ENCODE measurements at regions not wholly inside any gene's neighbourhood (a gene's known extent, or its start where the extent isn't known, plus 50 kb on each side); places are given as distances from the start of the nearest gene placed in this dataset.

DNA sequence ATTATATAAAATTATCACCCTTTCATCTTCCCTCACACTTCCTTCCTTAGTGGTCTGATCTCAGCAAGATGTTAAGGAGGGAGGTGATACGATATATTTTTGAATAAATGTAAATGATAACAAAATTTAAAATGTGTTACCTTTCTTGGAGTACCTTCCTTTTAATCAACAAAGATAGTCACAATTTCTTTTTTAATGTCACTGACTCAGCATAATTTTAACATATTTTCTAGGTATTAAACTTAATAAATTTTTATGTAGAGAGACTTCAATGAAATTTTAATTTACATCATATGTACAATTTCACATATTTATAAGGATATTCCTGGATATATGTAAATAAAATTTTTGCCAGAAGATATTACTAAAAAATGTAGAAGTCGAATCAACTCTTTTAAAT, 125.0 kb upstream of the FBN2 start:
- TF ChIP-seq, protein P1, sequence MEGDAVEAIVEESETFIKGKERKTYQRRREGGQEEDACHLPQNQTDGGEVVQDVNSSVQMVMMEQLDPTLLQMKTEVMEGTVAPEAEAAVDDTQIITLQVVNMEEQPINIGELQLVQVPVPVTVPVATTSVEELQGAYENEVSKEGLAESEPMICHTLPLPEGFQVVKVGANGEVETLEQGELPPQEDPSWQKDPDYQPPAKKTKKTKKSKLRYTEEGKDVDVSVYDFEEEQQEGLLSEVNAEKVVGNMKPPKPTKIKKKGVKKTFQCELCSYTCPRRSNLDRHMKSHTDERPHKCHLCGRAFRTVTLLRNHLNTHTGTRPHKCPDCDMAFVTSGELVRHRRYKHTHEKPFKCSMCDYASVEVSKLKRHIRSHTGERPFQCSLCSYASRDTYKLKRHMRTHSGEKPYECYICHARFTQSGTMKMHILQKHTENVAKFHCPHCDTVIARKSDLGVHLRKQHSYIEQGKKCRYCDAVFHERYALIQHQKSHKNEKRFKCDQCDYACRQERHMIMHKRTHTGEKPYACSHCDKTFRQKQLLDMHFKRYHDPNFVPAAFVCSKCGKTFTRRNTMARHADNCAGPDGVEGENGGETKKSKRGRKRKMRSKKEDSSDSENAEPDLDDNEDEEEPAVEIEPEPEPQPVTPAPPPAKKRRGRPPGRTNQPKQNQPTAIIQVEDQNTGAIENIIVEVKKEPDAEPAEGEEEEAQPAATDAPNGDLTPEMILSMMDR (optimal IDR thresholded peaks at IDR 0.05 in 1 of 3, IDR thresholded peaks at IDR 0.05 in 1 of 3, conservative IDR thresholded peaks at IDR 0.05 in 1 of 3; ENCODE audit: extremely low read depth in 1 of 3, insufficient read depth in 2 of 3, low read length in 3 of 3), result no peak
- no peak for TF ChIP-seq EZH2 (IDR thresholded peaks at IDR 0.05; ENCODE audit: low read length)
